ENCODE measurements at regions not wholly inside any gene's neighbourhood (a gene's known extent, or its start where the extent isn't known, plus 50 kb on each side); places are given as distances from the start of the nearest gene placed in this dataset.

DNA sequence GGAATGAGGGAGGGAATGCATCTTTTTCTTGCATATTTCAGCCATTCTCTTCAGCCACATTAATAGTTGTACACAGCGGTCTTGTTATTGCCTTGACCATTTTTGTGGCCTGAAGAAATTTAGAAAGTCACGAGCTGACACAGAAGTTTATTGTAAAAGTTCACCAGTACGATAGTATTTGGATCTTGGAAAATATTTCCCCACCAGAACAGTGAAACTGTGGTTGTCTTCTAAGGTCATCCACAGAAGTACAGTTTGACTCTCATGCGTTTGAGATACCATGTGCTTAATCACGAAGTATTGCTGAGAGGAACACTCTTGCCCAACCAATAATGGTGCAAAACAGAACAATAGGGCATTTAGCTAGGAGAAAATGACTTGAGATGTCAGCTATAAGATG, 409.2 kb upstream of the AMELY start:
- TF ChIP-seq, protein P1, sequence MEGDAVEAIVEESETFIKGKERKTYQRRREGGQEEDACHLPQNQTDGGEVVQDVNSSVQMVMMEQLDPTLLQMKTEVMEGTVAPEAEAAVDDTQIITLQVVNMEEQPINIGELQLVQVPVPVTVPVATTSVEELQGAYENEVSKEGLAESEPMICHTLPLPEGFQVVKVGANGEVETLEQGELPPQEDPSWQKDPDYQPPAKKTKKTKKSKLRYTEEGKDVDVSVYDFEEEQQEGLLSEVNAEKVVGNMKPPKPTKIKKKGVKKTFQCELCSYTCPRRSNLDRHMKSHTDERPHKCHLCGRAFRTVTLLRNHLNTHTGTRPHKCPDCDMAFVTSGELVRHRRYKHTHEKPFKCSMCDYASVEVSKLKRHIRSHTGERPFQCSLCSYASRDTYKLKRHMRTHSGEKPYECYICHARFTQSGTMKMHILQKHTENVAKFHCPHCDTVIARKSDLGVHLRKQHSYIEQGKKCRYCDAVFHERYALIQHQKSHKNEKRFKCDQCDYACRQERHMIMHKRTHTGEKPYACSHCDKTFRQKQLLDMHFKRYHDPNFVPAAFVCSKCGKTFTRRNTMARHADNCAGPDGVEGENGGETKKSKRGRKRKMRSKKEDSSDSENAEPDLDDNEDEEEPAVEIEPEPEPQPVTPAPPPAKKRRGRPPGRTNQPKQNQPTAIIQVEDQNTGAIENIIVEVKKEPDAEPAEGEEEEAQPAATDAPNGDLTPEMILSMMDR (IDR thresholded peaks at IDR 0.05), result no peak
- TF ChIP-seq POLR2A (IDR thresholded peaks at IDR 0.05), result no peak
